ENCODE measurements at regions not wholly inside any gene's neighbourhood (a gene's known extent, or its start where the extent isn't known, plus 50 kb on each side); places are given as distances from the start of the nearest gene placed in this dataset.
"Not testable (repeated sequence)": the region's sequence is repeated elsewhere in the genome, so short reads cannot be mapped to it uniquely, and the experiment has no call there.

- DNase-seq, result no peak
- no peak for ATAC-seq
- intact Hi-C loops (cut with DNase I, micrococcal nuclease), result no loop called here
Measured at GRCh38 chr20:22951966-22952365, 83.1 kb upstream of the SSTR4 start.

GRCh38 chr20:22954661-22955060, 80.5 kb upstream of the SSTR4 start:
- intact Hi-C loops (cut with DNase I, micrococcal nuclease), result no loop called here
- no peak for ATAC-seq
- DNase-seq, result no peak

GRCh38 chr20:22958390-22958789, 76.7 kb upstream of the SSTR4 start:
- intact Hi-C loops (cut with DNase I, micrococcal nuclease), result no loop called here
- ATAC-seq (no peak), DNase-seq (no peak)

GRCh38 chr20:22962567-22963439, 72.3 kb upstream of the SSTR4 start:
- intact Hi-C loops (cut with DNase I, micrococcal nuclease), result no loop called here
- DNase-seq, result no peak
- ATAC-seq, result no peak

GRCh38 chr20:22963581-22963980, 71.5 kb upstream of the SSTR4 start:
- ATAC-seq (no peak), DNase-seq (no peak)
- intact Hi-C loops (cut with DNase I, micrococcal nuclease), result no loop called here

- no peak for ATAC-seq
- DNase-seq, result no peak
- intact Hi-C loops (cut with DNase I, micrococcal nuclease), result no loop called here
Measured at GRCh38 chr20:22966787-22967464, 68.2 kb upstream of the SSTR4 start.

- ATAC-seq; intact Hi-C loops (cut with DNase I, micrococcal nuclease); DNase-seq: not testable (repeated sequence)
Measured at GRCh38 chr20:22967706-22968105, 67.4 kb upstream of the SSTR4 start.

GRCh38 chr20:22969031-22969430, 66.1 kb upstream of the SSTR4 start:
- DNase-seq; intact Hi-C loops (cut with DNase I, micrococcal nuclease); ATAC-seq: not testable (repeated sequence)

- intact Hi-C loops (cut with DNase I, micrococcal nuclease); ATAC-seq; DNase-seq: not testable (repeated sequence)
Measured at GRCh38 chr20:22971077-22971476, 64.0 kb upstream of the SSTR4 start.

- peak in 1 of 2 donors; percentile 33 for DNase-seq
- intact Hi-C loops (cut with DNase I, micrococcal nuclease), result no loop called here
- no peak for ATAC-seq
Measured at GRCh38 chr20:22974354-22974753, 60.8 kb upstream of the SSTR4 start.

- intact Hi-C loops (cut with DNase I, micrococcal nuclease), result no loop called here
- DNase-seq (no peak), ATAC-seq (no peak)
Measured at GRCh38 chr20:22977047-22977785, 57.9 kb upstream of the SSTR4 start.

GRCh38 chr20:22984008-22984407, 51.1 kb upstream of the SSTR4 start:
- intact Hi-C loops (cut with DNase I, micrococcal nuclease), result no loop called here
- DNase-seq (no peak), ATAC-seq (no peak)

GRCh38 chr20:22984606-22985005, 50.5 kb upstream of the SSTR4 start:
- no peak for DNase-seq
- ATAC-seq, result no peak
- intact Hi-C loops (cut with DNase I, micrococcal nuclease), result no loop called here

- ATAC-seq, result no peak
- no peak for DNase-seq
- intact Hi-C loops (cut with DNase I, micrococcal nuclease), result no loop called here
Measured at GRCh38 chr20:22985239-22985778, 49.8 kb upstream of the SSTR4 start.
